HepG2 (cell line): ENCODE measurements at regions not wholly inside any gene's neighbourhood (a gene's known extent, or its start where the extent isn't known, plus 50 kb on each side); places are given as distances from the start of the nearest gene placed in this dataset.

Experiments used
- AKAP8 ChIP-seq: sonication (generic); formaldehyde crosslinking; IDR thresholded peaks from 2 replicates; pipeline ENCODE4 v1.5.1; 2020; ENCODE audit warnings: mild to moderate bottlenecking, missing genetic modification reagents
- ARHGAP35 ChIP-seq: sonication (generic); formaldehyde crosslinking; IDR thresholded peaks from 2 replicates; pipeline ENCODE4 v1.9.0; 2022; ENCODE audit warnings: mild to moderate bottlenecking, inconsistent platforms, moderate library complexity, missing genetic modification reagents, borderline replicate concordance
- CCAR2 ChIP-seq: fragments of 200-400 bp; formaldehyde crosslinking; optimal IDR thresholded peaks from 2 replicates; pipeline ENCODE3; 2018; ENCODE audit warnings: low read depth, mild to moderate bottlenecking, low read length, moderate library complexity
- GPBP1L1 ChIP-seq: sonication (generic); formaldehyde crosslinking; IDR thresholded peaks from 2 replicates; pipeline ENCODE4 v1.5.0; 2020; ENCODE audit warnings: mild to moderate bottlenecking, missing genetic modification reagents
- HCFC1 ChIP-seq: fragments of 150-350 bp; IDR thresholded peaks from 2 replicates; pipeline ENCODE4 v1.6.1; 2014; ENCODE audit warnings: low read depth, low read length
- HNRNPUL1 ChIP-seq: fragments of 200-400 bp; formaldehyde crosslinking; IDR thresholded peaks from 2 replicates; pipeline ENCODE4 v1.6.1; 2017; ENCODE audit warnings: low read depth, mild to moderate bottlenecking, low read length, moderate library complexity
- KDM3A ChIP-seq: IDR thresholded peaks from 2 replicates; pipeline ENCODE4 v1.6.1; 2018; ENCODE audit warnings: low read depth, missing compliant biosample characterization
- MEIS2 ChIP-seq: sonication (generic); formaldehyde crosslinking; IDR thresholded peaks from 2 replicates; pipeline ENCODE4 v1.9.0; 2021; ENCODE audit warnings: mild to moderate bottlenecking, missing genetic modification reagents
- MXD3 ChIP-seq: IDR thresholded peaks from 2 replicates; pipeline ENCODE4 v1.6.1; 2016; ENCODE audit warnings: mild to moderate bottlenecking, missing biosample characterization, missing genetic modification reagents
- NFE2L1 ChIP-seq: sonication (generic); formaldehyde crosslinking; IDR thresholded peaks from 2 replicates; pipeline ENCODE4 v1.4.0; 2020; ENCODE audit warnings: missing genetic modification reagents, mild to moderate bottlenecking, borderline replicate concordance
- POGZ ChIP-seq: sonication (generic); formaldehyde crosslinking; IDR thresholded peaks from 2 replicates; pipeline ENCODE4 v1.4.0; 2020; ENCODE audit warnings: mild to moderate bottlenecking, missing genetic modification reagents
- PPARG ChIP-seq: conservative IDR thresholded peaks from 2 replicates; pipeline ENCODE4 v1.6.1; 2016; ENCODE audit warnings: missing biosample characterization, missing genetic modification reagents
- SKIL ChIP-seq: sonication (generic); formaldehyde crosslinking; IDR thresholded peaks from 2 replicates; pipeline ENCODE4 v1.8.0; 2022; ENCODE audit warnings: missing genetic modification reagents, mild to moderate bottlenecking, moderate library complexity, borderline replicate concordance
- SNAPC5 ChIP-seq: sonication (generic); formaldehyde crosslinking; IDR thresholded peaks from 2 replicates; pipeline ENCODE4 v1.8.1; 2023; ENCODE audit warnings: mild to moderate bottlenecking, missing genetic modification reagents, borderline replicate concordance
- SP5 ChIP-seq: IDR thresholded peaks from 2 replicates; pipeline ENCODE4 v1.6.1; 2016; ENCODE audit warnings: low read depth, borderline replicate concordance
- SRSF1 ChIP-seq: fragments of 200-400 bp; formaldehyde crosslinking; optimal IDR thresholded peaks from 2 replicates; pipeline ENCODE3; 2017; ENCODE audit warnings: mild to moderate bottlenecking, low read depth, low read length, moderate library complexity
- TCF7 ChIP-seq: sonication (generic); IDR thresholded peaks from 2 replicates; pipeline ENCODE4 v1.6.1; 2016; ENCODE audit warnings: antibody characterized with exemption, low read depth
- ZFYVE20 ChIP-seq: sonication (generic); formaldehyde crosslinking; IDR thresholded peaks from 2 replicates; pipeline ENCODE4 v1.8.0; 2023; ENCODE audit warnings: low read depth, mild to moderate bottlenecking, moderate library complexity, missing genetic modification reagents, borderline replicate concordance
- ZKSCAN1 ChIP-seq: fragments of 150-350 bp; IDR thresholded peaks from 2 replicates; pipeline ENCODE4 v1.6.1; 2014; ENCODE audit warnings: low read length
- ZNF124 ChIP-seq: sonication (generic); formaldehyde crosslinking; IDR thresholded peaks from 2 replicates; pipeline ENCODE4 v1.4.0; 2020; ENCODE audit warnings: missing genetic modification reagents
- ZNF383 ChIP-seq: sonication (generic); formaldehyde crosslinking; IDR thresholded peaks from 2 replicates; pipeline ENCODE4 v1.4.0; 2020; ENCODE audit warnings: missing genetic modification reagents, mild to moderate bottlenecking, borderline replicate concordance
- ZNF441 ChIP-seq: sonication (generic); formaldehyde crosslinking; IDR thresholded peaks from 2 replicates; pipeline ENCODE4 v1.7.0; 2021; ENCODE audit warnings: missing genetic modification reagents, borderline replicate concordance
- ZNF552 ChIP-seq: sonication (generic); formaldehyde crosslinking; IDR thresholded peaks from 2 replicates; pipeline ENCODE4 v1.9.0; 2022; ENCODE audit warnings: missing genetic modification reagents, mild to moderate bottlenecking, borderline replicate concordance
- ZNF615 ChIP-seq: sonication (generic); formaldehyde crosslinking; IDR thresholded peaks from 2 replicates; pipeline ENCODE4 v1.5.0; 2020; ENCODE audit warnings: mild to moderate bottlenecking, missing genetic modification reagents, borderline replicate concordance
- ZNF747 ChIP-seq: sonication (generic); formaldehyde crosslinking; IDR thresholded peaks from 2 replicates; pipeline ENCODE4 v1.8.1; 2023; ENCODE audit warnings: missing genetic modification reagents, mild to moderate bottlenecking, borderline replicate concordance
- ZNF777 ChIP-seq: sonication (generic); formaldehyde crosslinking; IDR thresholded peaks from 2 replicates; pipeline ENCODE4 v1.4.0; 2020; ENCODE audit warnings: missing genetic modification reagents
- ZNF780A ChIP-seq: sonication (generic); formaldehyde crosslinking; IDR thresholded peaks from 2 replicates; pipeline ENCODE4 v1.8.0; 2022; ENCODE audit warnings: mild to moderate bottlenecking, missing genetic modification reagents, moderate library complexity
- ZZZ3 ChIP-seq: sonication (generic); formaldehyde crosslinking; IDR thresholded peaks from 2 replicates; pipeline ENCODE4 v1.4.0; 2020; ENCODE audit warnings: missing genetic modification reagents, mild to moderate bottlenecking, borderline replicate concordance

- TF ChIP-seq NFE2L1 (no peak), MEIS2 (CRISPR knock-in tag) (peak; percentile 95), ZNF747 (CRISPR knock-in tag) (no peak), SKIL (CRISPR knock-in tag) (peak; percentile 100), ZFYVE20 (CRISPR knock-in tag) (no peak), ZNF383 (CRISPR knock-in tag) (no peak), KDM3A (CRISPR knock-in tag) (no peak; the same call in 1 of the 2 replicates), ARHGAP35 (no peak), ZZZ3 (no peak), HNRNPUL1 (no peak), SRSF1 (no peak), ZNF777 (no peak), ZNF441 (no peak; the same call in 1 of the 2 replicates), HCFC1 (no peak), ZNF124 (CRISPR knock-in tag) (peak; percentile 50; the same call in 1 of the 2 replicates), GPBP1L1 (no peak), ZNF615 (CRISPR knock-in tag) (no peak; the same call in 1 of the 2 replicates), MXD3 (CRISPR knock-in tag) (no peak), ZNF552 (CRISPR knock-in tag) (no peak), PPARG (CRISPR knock-in tag) (peak; percentile 95), ZNF780A (CRISPR knock-in tag) (0 out of 2 replicates have a peak, but pooled peaks have one; percentile 60), ZKSCAN1 (no peak), SNAPC5 (CRISPR knock-in tag) (no peak), CCAR2 (no peak), SP5 (CRISPR knock-in tag) (peak; percentile 79; the same call in 1 of the 2 replicates), TCF7 (peak; percentile 84), AKAP8 (CRISPR knock-in tag) (peak; percentile 65; the same call in 1 of the 2 replicates), POGZ (peak; percentile 77; the same call in 1 of the 2 replicates)
Observed at GRCh38 chr2:45274250-45274926, 265.1 kb upstream of the SIX2 start (continued).
